Esophagus muscularis mucosa (tissue), 4 donors: ENCODE measurements at regions not wholly inside any gene's neighbourhood (a gene's known extent, or its start where the extent isn't known, plus 50 kb on each side); places are given as distances from the start of the nearest gene placed in this dataset.

ENCODE experiments used
- DNase-seq: peaks from one replicate; pipeline ENCODE4 v3.0.0-alpha.2; 2017; ENCODE audit errors: extremely low spot score
- H3K27ac ChIP-seq, 4 donors: fragments of 200-600 bp; sonication (generic); replicated peaks in 1 of 4; 1 replicate in 3 of 4; 2 replicates in 1 of 4; pipeline ENCODE4 v1.5.1; 2016 to 2019; ENCODE audit warnings: mild to moderate bottlenecking in 1 of 4
- H3K27me3 ChIP-seq, 4 donors: fragments of 200-600 bp; sonication (generic); one replicate each; pipeline versions ENCODE4 v1.5.1 to v1.6.0; 2016 to 2019
- H3K36me3 ChIP-seq, 4 donors: fragments of 200-600 bp; sonication (generic); one replicate each; pipeline ENCODE4 v1.5.1; 2016 to 2019
- H3K4me1 ChIP-seq, 4 donors: fragments of 200-600 bp; sonication (generic); one replicate each; pipeline ENCODE4 v1.5.1; 2016 to 2019
- H3K4me3 ChIP-seq, 4 donors: fragments of 200-600 bp; sonication (generic); 1 replicate in 2 of 4; 2 replicates in 2 of 4; pipeline ENCODE4 v1.5.1; 2016 to 2019; ENCODE audit warnings: mild to moderate bottlenecking in 4 of 4, moderate library complexity in 1 of 4
- H3K9me3 ChIP-seq, 4 donors: fragments of 200-600 bp; sonication (generic); 1 replicate in 3 of 4; 2 replicates in 1 of 4; pipeline ENCODE4 v1.5.1; 2016 to 2019
- CTCF ChIP-seq, 3 experiments: fragments of 200-600 bp in 2 of 3; fragments of 450-650 bp in 1 of 3; sonication (generic) in 2 of 3; IDR thresholded peaks; one replicate each; pipeline ENCODE4 v1.5.1; 2017 to 2019; ENCODE audit warnings: antibody characterized with exemption in 3 of 3, mild to moderate bottlenecking in 2 of 3, moderate library complexity in 1 of 3
- EP300 ChIP-seq: sonication (generic); formaldehyde crosslinking; IDR thresholded peaks from one replicate; pipeline ENCODE4 v1.6.1; 2017; ENCODE audit warnings: antibody characterized with exemption
- POLR2A ChIP-seq: fragments of 450-650 bp; IDR thresholded peaks from one replicate; pipeline ENCODE4 v1.6.1; 2017; ENCODE audit warnings: antibody characterized with exemption, moderate library complexity, mild to moderate bottlenecking, low read depth
- POLR2AphosphoS5 ChIP-seq, 2 donors: sonication (generic); formaldehyde crosslinking; IDR thresholded peaks; one replicate each; pipeline ENCODE4 v1.6.1; 2017; ENCODE audit warnings: antibody characterized with exemption in 2 of 2
- whole genome bisulfite sequencing: methylation state at CpG from one replicate; pipeline ENCODE4 v1.1.5; 2018; 5-methylcytosine and 5-hydroxymethylcytosine counted together
- intact Hi-C: fragments of 100-400 bp; cut with DNase I; formaldehyde crosslinking; loops from one replicate; pipeline ENCODE4 v1.15.1; 2023

DNA sequence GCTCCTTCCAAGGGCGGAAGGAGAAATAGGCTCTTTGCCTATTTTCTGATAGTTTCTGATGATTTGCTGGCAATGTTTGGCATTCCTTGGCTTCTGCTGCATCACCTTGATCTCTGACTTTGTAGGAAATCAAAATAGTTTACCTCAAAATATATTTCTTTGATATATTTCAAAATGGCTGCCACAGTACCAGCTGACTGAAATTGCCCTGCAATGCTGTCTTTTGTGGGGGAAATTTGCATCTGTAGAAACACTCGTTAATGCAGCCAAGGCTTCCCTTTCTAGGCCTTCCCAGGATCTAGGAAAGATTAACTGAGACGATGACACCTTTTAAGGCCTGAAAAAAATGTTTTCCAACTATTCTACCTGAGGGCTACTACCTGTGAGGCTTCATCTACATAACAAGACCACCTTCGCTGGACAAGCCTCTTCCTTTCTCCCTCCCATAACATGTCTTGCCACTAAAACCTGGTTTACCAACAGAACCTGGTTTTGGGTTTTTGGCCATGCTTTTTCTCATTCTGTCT, 212.8 kb upstream of the SSTR1 start:
- 79% methylated on average over 4 of the region's 4 CpGs for WGBS
- DNase-seq = no peak
- intact Hi-C loops = no loop called here

GRCh38 chr14:37997017-37997416, 210.7 kb upstream of the SSTR1 start:
- Histone ChIP-seq H3K4me1 (no peaks in the 10 kb centered on the region), H3K9me3 (no peaks in the 10 kb centered on the region), H3K36me3 (no peaks in the 10 kb centered on the region), H3K4me3 (no peak overlapping the region), H3K27me3 (no peaks in the 10 kb centered on the region), H3K27ac (no peak overlapping the region)
- TF ChIP-seq CTCF (IDR thresholded peaks at IDR 0.05) (no peak), EP300 (no peak), POLR2AphosphoS5 (IDR thresholded peaks at IDR 0.05) (no peak)
- intact Hi-C loops = no loop called here
- no peak for DNase-seq
- WGBS = 80% methylated on average over 3 of the region's 3 CpGs

More for the DNA sequence above, 212.8 kb upstream of the SSTR1 start:
- Histone ChIP-seq H3K9me3 (no peaks in the 10 kb centered on the region), H3K36me3 (no peaks in the 10 kb centered on the region), H3K4me1 (no peaks in the 10 kb centered on the region), H3K27ac (no peak overlapping the region), H3K4me3 (no peak overlapping the region), H3K27me3 (no peaks in the 10 kb centered on the region)
- TF ChIP-seq CTCF (IDR thresholded peaks at IDR 0.05) = no peak
- no peak for TF ChIP-seq EP300
- no peak for TF ChIP-seq POLR2AphosphoS5 (IDR thresholded peaks at IDR 0.05)
- no peak for TF ChIP-seq POLR2A

DNA sequence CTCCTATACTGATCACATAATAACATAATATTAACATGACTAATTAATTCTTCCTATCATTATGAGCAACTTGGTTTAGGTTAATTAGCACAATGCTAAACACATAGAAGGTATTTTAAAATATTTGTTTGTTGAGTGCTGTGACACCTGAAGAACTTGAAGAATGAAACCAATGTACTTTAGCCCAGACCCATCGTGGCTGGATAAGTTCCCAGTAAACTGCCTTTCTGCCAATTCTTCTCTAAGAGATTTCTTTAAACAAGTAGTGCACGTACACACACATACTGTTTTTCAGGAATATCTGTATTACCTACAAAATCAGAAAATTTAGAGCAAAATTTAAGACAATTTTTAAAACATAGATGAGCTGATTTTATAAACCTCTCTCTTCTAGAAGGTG, 207.4 kb upstream of the SSTR1 start:
- Histone ChIP-seq H3K4me1 (no peaks in the 10 kb centered on the region), H3K4me3 (no peak overlapping the region), H3K27ac (no peak overlapping the region), H3K36me3 (no peaks in the 10 kb centered on the region), H3K27me3 (no peaks in the 10 kb centered on the region), H3K9me3 (no peaks in the 10 kb centered on the region)
- 48% methylated on average over 2 of the region's 2 CpGs for WGBS
- no peak for DNase-seq
- TF ChIP-seq POLR2AphosphoS5 (IDR thresholded peaks at IDR 0.05) = no peak
- no peak for TF ChIP-seq EP300
- TF ChIP-seq CTCF (IDR thresholded peaks at IDR 0.05) = no peak
- TF ChIP-seq POLR2A = no peak
- intact Hi-C loops = no loop called here

DNA sequence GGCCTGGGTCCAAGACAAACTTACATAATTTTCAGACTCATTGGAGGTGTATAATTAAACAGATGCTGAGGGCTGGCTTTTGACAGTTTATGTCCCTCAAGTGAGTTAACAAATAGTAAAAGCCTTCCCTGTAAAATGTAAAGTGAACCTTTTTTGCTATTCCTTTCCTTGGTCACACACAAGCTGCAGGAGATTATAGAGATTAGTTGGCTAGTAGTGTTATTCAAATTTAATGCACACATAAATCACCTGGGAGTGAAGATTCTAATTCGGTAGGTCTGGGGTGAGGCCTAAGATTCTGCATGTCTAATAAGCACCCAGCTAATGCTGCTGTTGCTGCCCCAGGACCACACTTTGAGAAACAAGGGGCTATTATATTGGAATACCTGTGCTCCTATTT, 206.2 kb upstream of the SSTR1 start:
- DNase-seq = no peak
- Histone ChIP-seq H3K27me3 (no peaks in the 10 kb centered on the region), H3K27ac (no peak overlapping the region), H3K36me3 (no peaks in the 10 kb centered on the region), H3K4me3 (no peak overlapping the region), H3K9me3 (no peaks in the 10 kb centered on the region), H3K4me1 (no peaks in the 10 kb centered on the region)
- WGBS = 69% methylated on average over 1 of the region's 1 CpG
- no peak for TF ChIP-seq POLR2AphosphoS5 (IDR thresholded peaks at IDR 0.05)
- no peak for TF ChIP-seq POLR2A
- TF ChIP-seq CTCF (IDR thresholded peaks at IDR 0.05) = no peak
- TF ChIP-seq EP300 = no peak
- intact Hi-C loops = no loop called here
